Dermis microvascular lymphatic vessel endothelial cell (primary cell): ENCODE measurements at regions not wholly inside any gene's neighbourhood (a gene's known extent, or its start where the extent isn't known, plus 50 kb on each side); places are given as distances from the start of the nearest gene placed in this dataset.

Experiments used
- DNase-seq, 2 donors: peaks; one replicate each; pipeline versions ENCODE4 v3.0.0 to v3.0.0-alpha.2; 2010; ENCODE audit warnings: low read depth in 2 of 2

GRCh38 chr4:20352163-20352431 lies 100.4 kb downstream of the SLIT2 start:
- no peak for DNase-seq

- DNase-seq = no peak
Measured at GRCh38 chr4:20353646-20354045, 101.9 kb downstream of the SLIT2 start.

- DNase-seq = no peak
Measured at GRCh38 chr4:20354120-20354519, 102.4 kb downstream of the SLIT2 start.

- peak in 1 of 2 donors; percentile 31 for DNase-seq
Measured at GRCh38 chr4:20356565-20356964, 104.9 kb downstream of the SLIT2 start.

GRCh38 chr4:20358110-20358509 lies 106.4 kb downstream of the SLIT2 start:
- DNase-seq = no peak

GRCh38 chr4:20359692-20360091 lies 108.0 kb downstream of the SLIT2 start:
- DNase-seq = no peak

- no peak for DNase-seq
Measured at GRCh38 chr4:20362148-20362547, 110.4 kb downstream of the SLIT2 start.

GRCh38 chr4:20364969-20365368 lies 113.3 kb downstream of the SLIT2 start:
- no peak for DNase-seq

GRCh38 chr4:20367446-20367845 lies 115.7 kb downstream of the SLIT2 start:
- DNase-seq = no peak

- DNase-seq = no peak
Measured at GRCh38 chr4:20368926-20369325, 117.2 kb downstream of the SLIT2 start.

- no peak for DNase-seq
Measured at GRCh38 chr4:20370274-20370673, 118.6 kb downstream of the SLIT2 start.

GRCh38 chr4:20376070-20376469 lies 124.4 kb downstream of the SLIT2 start:
- no peak for DNase-seq

- DNase-seq = no peak
Measured at GRCh38 chr4:20378181-20378580, 126.5 kb downstream of the SLIT2 start.

GRCh38 chr4:20381005-20381404 lies 129.3 kb downstream of the SLIT2 start:
- no peak for DNase-seq

GRCh38 chr4:20383283-20383682 lies 131.6 kb downstream of the SLIT2 start:
- no peak for DNase-seq

- no peak for DNase-seq
Measured at GRCh38 chr4:20383969-20384368, 132.3 kb downstream of the SLIT2 start.

- DNase-seq = no peak
Measured at GRCh38 chr4:20384456-20384855, 132.8 kb downstream of the SLIT2 start.

GRCh38 chr4:20386001-20386740 lies 134.5 kb downstream of the SLIT2 start:
- no peak for DNase-seq

GRCh38 chr4:20386906-20387305 lies 135.2 kb downstream of the SLIT2 start:
- DNase-seq = no peak

- DNase-seq = no peak
Measured at GRCh38 chr4:20391198-20391597, 139.5 kb downstream of the SLIT2 start.

GRCh38 chr4:20391912-20392311 lies 140.2 kb downstream of the SLIT2 start:
- no peak for DNase-seq

GRCh38 chr4:20393486-20394100 lies 141.9 kb downstream of the SLIT2 start:
- DNase-seq = no peak

GRCh38 chr4:20394512-20394911 lies 142.8 kb downstream of the SLIT2 start:
- no peak for DNase-seq
